ENCODE measurements at regions not wholly inside any gene's neighbourhood (a gene's known extent, or its start where the extent isn't known, plus 50 kb on each side); places are given as distances from the start of the nearest gene placed in this dataset.

DNA sequence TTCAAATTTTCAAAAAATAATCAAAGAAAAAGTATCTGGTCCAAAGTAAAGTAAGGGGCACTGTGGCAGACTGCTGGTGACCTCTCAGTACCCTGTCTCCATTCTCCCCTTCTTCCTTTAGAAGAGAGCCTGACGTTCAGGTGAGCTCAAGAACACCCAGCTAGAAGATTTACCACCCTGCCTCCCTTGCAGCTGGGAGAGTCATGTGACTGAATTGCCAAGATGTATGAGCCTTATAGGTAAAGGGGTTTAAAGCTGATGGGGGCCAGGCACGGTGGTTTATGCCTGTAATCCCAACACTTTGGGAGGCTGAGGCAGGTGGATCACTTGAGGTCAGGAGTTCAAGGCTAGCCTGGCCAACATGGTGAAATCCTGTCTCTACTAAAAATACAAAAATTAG, 86.3 kb upstream of the NANOS1 start:
- H3K27me3 ChIP-seq: no peaks in the 10 kb centered on the region
- intact Hi-C loops (cut with DNase I): no loop called here
- peak in 1 of 2 donors; percentile 54 for DNase-seq (ENCODE audit: extremely low spot score in 2 of 2)
- no peaks in the 10 kb centered on the region for H3K4me1 ChIP-seq
- H3K4me3 ChIP-seq: no peak overlapping the region
- H3K9me3 ChIP-seq: no peaks in the 10 kb centered on the region
- H3K36me3 ChIP-seq: no peaks in the 10 kb centered on the region
- TF ChIP-seq POLR2A (IDR thresholded peaks at IDR 0.05): no peak
- TF ChIP-seq, protein P1, sequence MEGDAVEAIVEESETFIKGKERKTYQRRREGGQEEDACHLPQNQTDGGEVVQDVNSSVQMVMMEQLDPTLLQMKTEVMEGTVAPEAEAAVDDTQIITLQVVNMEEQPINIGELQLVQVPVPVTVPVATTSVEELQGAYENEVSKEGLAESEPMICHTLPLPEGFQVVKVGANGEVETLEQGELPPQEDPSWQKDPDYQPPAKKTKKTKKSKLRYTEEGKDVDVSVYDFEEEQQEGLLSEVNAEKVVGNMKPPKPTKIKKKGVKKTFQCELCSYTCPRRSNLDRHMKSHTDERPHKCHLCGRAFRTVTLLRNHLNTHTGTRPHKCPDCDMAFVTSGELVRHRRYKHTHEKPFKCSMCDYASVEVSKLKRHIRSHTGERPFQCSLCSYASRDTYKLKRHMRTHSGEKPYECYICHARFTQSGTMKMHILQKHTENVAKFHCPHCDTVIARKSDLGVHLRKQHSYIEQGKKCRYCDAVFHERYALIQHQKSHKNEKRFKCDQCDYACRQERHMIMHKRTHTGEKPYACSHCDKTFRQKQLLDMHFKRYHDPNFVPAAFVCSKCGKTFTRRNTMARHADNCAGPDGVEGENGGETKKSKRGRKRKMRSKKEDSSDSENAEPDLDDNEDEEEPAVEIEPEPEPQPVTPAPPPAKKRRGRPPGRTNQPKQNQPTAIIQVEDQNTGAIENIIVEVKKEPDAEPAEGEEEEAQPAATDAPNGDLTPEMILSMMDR (IDR thresholded peaks at IDR 0.05): no peak
- TF ChIP-seq POLR2AphosphoS5 (IDR thresholded peaks at IDR 0.05; ENCODE audit: insufficient read depth in 1 of 2, low read depth in 1 of 2): no peak
- H3K27ac ChIP-seq: no peak overlapping the region

DNA sequence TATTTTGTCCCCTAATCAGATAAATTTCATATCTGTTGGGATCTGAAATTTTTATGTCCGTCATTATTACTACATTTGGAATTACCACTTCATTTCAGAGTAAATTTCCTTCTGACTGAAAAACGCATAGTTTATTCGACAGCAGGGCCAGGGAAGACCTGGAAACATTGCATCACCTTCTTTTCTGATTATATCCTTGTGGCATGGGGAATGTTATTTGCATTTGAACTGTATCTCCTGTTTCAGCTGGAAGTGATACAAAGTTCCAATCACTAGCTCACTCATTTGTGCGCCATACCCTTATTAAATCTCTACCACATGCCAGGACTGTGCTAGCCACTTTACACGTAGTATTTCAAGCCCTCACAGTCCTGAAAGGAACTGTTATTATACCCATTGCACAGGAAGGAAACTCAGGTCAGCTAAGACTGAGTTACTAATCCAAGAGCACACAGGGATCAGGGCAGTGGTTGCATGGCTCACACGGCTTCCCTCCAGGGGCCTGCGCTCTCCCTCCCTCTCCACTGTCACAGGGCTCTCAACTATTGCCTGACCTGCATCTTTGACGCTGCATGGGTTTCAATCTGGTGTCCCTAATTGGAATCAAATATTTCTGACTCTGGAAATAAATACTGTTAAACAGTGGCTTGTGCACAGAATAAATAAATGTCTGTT, 84.4 kb upstream of the NANOS1 start:
- no peak for TF ChIP-seq POLR2A (IDR thresholded peaks at IDR 0.05)
- TF ChIP-seq, protein P1 (IDR thresholded peaks at IDR 0.05): no peak
- TF ChIP-seq POLR2AphosphoS5 (IDR thresholded peaks at IDR 0.05; ENCODE audit: insufficient read depth in 1 of 2, low read depth in 1 of 2): no peak
- Histone ChIP-seq H3K36me3 (no peaks in the 10 kb centered on the region), H3K9me3 (no peaks in the 10 kb centered on the region), H3K4me3 (no peak overlapping the region), H3K27me3 (no peaks in the 10 kb centered on the region), H3K27ac (no peak overlapping the region), H3K4me1 (no peaks in the 10 kb centered on the region)
- peak in 1 of 2 donors; percentile 18 for DNase-seq (ENCODE audit: extremely low spot score in 2 of 2)
- intact Hi-C loops (cut with DNase I): no loop called here

DNA sequence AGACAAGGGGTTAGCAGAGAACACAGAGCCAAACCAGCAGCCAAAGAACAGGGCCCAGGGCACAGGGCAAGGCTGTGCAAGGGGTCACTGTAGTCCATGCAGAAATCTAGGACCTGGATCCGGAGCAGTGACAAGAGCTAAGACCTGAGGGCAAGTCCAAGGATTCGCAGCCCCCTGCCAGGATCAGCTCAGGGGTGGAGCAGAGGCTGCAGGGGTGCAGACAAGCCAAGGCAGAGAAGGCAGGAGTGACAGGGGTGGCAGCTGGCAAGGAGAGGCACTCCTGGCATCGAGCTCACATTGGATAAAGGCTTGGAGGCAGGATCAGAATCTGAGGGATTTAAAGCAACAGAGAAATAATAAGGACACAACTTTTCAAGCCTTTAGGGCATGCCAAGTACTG, 80.7 kb upstream of the NANOS1 start:
- H3K36me3 ChIP-seq: no peaks in the 10 kb centered on the region

DNA sequence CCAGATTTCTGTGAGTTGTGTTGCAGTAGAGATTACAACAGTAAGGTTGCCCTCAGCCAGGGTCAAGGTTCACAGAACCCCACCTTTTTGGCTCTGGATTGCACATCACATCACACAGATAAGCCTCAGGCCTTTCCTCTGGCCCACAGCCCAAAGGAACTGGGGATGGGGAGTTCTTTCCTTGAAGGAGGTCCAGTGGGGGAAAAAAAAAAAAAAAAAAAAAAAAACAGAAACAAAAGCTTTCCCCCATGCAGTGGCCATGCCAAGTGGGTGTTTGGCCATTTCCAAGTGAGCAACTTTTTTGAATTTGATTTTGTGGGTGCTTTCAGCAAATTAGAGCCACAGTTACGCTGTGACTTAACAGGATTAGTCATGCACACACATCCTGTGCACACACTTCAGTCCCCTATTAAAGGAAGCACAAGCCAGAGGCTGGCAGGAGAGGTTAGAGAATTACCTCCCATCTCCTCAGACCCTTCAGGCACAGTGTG, 79.3 kb upstream of the NANOS1 start:
- Histone ChIP-seq H3K4me1 (no peaks in the 10 kb centered on the region), H3K4me3 (no peak overlapping the region), H3K36me3 (no peaks in the 10 kb centered on the region), H3K27me3 (no peaks in the 10 kb centered on the region), H3K9me3 (no peaks in the 10 kb centered on the region), H3K27ac (no peak overlapping the region)
- intact Hi-C loops (cut with DNase I): no loop called here
- TF ChIP-seq POLR2A (IDR thresholded peaks at IDR 0.05): no peak
- TF ChIP-seq, protein P1 (IDR thresholded peaks at IDR 0.05): no peak
- peak in 1 of 2 donors; percentile 22 for DNase-seq (ENCODE audit: extremely low spot score in 2 of 2)

More for the DNA sequence above, 80.7 kb upstream of the NANOS1 start:
- no peaks in the 10 kb centered on the region for H3K4me1 ChIP-seq
- peak; percentile 34 to 72 for DNase-seq (ENCODE audit: extremely low spot score in 2 of 2)
- no peak for TF ChIP-seq POLR2AphosphoS5 (IDR thresholded peaks at IDR 0.05; ENCODE audit: insufficient read depth in 1 of 2, low read depth in 1 of 2)
- TF ChIP-seq POLR2A (IDR thresholded peaks at IDR 0.05): no peak
- intact Hi-C loops (cut with DNase I): no loop called here
- H3K27me3 ChIP-seq: no peaks in the 10 kb centered on the region
- H3K27ac ChIP-seq: no peak overlapping the region
- no peak overlapping the region for H3K4me3 ChIP-seq
- no peaks in the 10 kb centered on the region for H3K9me3 ChIP-seq

DNA sequence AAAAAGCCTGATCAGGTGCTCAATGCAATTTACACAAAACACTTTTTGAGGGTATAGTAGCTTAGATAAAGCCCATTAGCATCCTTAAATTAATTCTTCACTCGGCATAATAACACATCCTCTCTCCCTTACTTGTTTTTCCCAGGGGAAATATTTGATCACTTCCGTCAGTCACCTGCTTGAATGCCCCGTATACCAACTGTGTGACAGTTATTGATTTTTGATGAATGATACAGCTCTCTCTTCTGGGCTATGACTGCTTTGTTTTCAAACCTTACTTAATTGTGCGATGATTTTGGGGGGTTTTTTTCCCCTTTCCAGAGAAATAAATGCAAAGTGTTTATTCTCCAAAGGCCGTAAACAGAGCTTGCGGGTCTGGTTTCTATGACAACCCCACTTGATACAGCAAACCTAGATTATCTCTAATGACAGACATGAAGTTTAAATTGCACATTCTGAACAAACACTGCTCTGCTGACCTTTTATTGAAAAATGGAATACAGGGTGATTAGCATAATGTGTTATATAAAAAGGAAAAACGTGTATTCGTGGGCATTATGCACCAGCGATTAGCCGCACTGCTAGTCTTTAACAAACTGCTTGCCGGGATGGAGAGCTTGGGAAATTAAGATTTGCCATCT, 78.4 kb upstream of the NANOS1 start:
- intact Hi-C loops (cut with DNase I): no loop called here
- H3K36me3 ChIP-seq: no peaks in the 10 kb centered on the region
- DNase-seq (ENCODE audit: extremely low spot score in 2 of 2): no peak
- no peaks in the 10 kb centered on the region for H3K9me3 ChIP-seq
- TF ChIP-seq POLR2AphosphoS5 (IDR thresholded peaks at IDR 0.05; ENCODE audit: insufficient read depth in 1 of 2, low read depth in 1 of 2) (no peak), POLR2A (IDR thresholded peaks at IDR 0.05) (no peak)
- no peaks in the 10 kb centered on the region for H3K27me3 ChIP-seq
- H3K4me1 ChIP-seq: no peaks in the 10 kb centered on the region
- H3K27ac ChIP-seq: no peak overlapping the region
- no peak overlapping the region for H3K4me3 ChIP-seq
